ENCODE measurements at regions not wholly inside any gene's neighbourhood (a gene's known extent, or its start where the extent isn't known, plus 50 kb on each side); places are given as distances from the start of the nearest gene placed in this dataset.

DNA sequence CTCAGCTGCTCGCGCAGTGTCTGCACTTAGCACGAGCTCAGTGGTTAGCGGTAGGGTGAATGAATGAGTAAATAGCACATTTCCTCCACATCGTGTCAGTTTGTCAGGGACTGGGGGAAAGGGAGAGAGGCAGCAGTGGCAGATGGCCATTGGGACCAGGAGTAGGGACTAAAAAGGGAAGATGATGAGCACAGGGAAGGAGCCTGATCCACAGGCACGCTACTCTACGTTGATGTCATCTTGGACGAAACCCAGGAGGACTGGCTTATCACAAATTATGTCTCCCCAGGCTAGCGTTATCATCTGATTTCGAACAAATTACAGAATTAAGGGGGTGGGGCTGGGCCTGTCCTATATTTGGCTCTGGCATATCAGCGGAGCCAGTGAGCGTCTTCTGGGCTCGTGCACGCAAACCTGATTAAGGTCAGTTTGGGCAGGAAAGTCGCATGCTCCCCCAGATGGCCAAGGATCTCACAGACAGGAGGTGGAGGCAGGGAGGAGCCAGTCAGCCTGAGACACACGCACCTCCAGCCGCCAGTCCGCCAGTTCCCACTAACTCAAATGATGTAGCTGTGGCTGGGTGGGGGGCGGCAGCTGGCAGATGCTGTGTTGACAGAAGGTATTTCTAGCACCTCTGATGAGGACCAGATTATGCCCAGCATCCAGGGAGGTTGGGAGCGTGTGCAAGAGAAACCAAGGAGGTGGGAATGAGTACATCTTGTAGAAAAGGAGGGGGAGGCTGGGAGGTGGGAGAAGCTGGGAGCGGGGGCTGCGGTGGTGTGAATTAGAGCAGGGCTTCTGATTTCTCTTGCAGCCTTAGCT, 97.4 kb upstream of the PRDM11 start:
- H3K4me1 Mint-ChIP-seq = peaks cover 5% of the 10 kb centered on the region
- DNase-seq = no peak
- no peaks in the 10 kb centered on the region for H3K36me3 Mint-ChIP-seq
- no peak overlapping the region for H3K27ac Mint-ChIP-seq
- no peak overlapping the region for H3K4me3 Mint-ChIP-seq
- no peaks in the 10 kb centered on the region for H3K27me3 Mint-ChIP-seq
- H3K9me3 Mint-ChIP-seq = no peaks in the 10 kb centered on the region

GRCh38 chr11:45050111-45050510, 96.3 kb upstream of the PRDM11 start:
- Mint-ChIP-seq H3K4me3 (no peak overlapping the region), H3K4me1 (peaks cover 5% of the 10 kb centered on the region), H3K27ac (no peak overlapping the region), H3K9me3 (no peaks in the 10 kb centered on the region), H3K27me3 (no peaks in the 10 kb centered on the region), H3K36me3 (no peaks in the 10 kb centered on the region)
- no peak for DNase-seq

DNA sequence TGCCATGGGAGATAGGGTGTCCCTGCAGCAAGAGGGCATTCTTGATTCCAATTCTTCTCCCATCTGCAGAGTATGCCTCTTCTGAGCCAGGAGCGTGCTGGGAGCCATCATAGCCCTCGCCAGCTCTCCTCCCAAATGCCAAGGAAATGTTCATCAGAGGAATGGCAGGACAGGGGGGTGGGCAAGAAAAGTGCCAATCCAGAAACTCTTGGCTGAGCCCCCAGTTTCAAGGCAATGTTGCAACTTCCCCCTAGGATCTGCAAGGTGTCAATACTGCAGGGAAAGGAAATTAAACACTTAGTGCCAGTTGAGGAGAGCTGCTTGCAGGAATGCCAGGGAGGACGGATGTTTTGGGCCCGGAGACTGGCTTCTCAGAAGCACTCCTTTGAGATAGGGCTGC, 94.8 kb upstream of the PRDM11 start:
- no peaks in the 10 kb centered on the region for H3K9me3 Mint-ChIP-seq
- no peaks in the 10 kb centered on the region for H3K4me1 Mint-ChIP-seq
- DNase-seq = no peak
- H3K4me3 Mint-ChIP-seq = no peak overlapping the region
- H3K27me3 Mint-ChIP-seq = no peaks in the 10 kb centered on the region
- H3K36me3 Mint-ChIP-seq = no peaks in the 10 kb centered on the region
- no peak overlapping the region for H3K27ac Mint-ChIP-seq

DNA sequence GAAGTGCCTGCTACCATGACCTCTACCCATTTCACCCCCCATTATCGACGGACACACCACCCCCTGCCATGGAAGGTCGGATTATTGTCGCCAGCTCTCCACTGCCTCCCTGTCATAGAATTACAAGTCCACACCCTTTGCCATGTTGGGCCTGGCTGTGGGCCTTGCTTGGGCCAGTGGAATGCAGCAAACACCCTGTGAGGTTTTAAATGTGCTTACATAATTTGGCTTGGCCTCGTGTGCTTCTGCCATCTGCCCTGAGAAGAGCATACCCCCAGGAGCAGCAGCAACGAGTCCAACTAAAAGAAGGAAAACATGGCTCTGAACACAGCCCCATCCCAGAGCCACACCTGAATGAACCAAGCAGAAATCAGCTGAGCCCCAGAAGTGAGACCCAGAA, 94.1 kb upstream of the PRDM11 start:
- H3K27ac Mint-ChIP-seq = no peak overlapping the region
- no peaks in the 10 kb centered on the region for H3K4me1 Mint-ChIP-seq
- H3K9me3 Mint-ChIP-seq = no peaks in the 10 kb centered on the region
- DNase-seq = no peak
- no peaks in the 10 kb centered on the region for H3K36me3 Mint-ChIP-seq
- H3K27me3 Mint-ChIP-seq = no peaks in the 10 kb centered on the region
- no peak overlapping the region for H3K4me3 Mint-ChIP-seq

GRCh38 chr11:45053736-45054446, 92.5 kb upstream of the PRDM11 start:
- DNase-seq = no peak
- Mint-ChIP-seq H3K4me3 (no peak overlapping the region), H3K27me3 (no peaks in the 10 kb centered on the region)

DNA sequence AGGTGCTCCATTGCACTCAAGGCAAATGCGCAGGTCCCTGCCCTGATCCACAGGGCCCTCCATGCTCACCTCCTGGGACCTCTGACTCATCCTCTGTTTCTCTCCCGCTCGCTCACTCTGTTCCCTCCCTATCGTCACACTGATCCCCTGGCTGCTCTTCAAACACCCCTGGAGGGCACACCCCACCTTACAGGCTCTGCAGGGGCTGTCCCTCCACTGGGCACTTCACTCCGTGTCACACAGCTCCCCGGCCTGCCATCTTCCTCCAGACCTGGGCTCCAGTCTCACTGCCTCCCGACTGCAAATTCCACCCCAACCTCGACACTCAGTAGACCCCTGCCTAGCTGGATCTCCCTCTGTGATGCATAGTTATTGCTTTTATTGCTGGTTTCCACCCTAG, 91.5 kb upstream of the PRDM11 start:
- H3K27ac Mint-ChIP-seq = no peak overlapping the region
- H3K4me3 Mint-ChIP-seq = no peak overlapping the region
- H3K27me3 Mint-ChIP-seq = no peaks in the 10 kb centered on the region

More at GRCh38 chr11:45053736-45054446, 92.5 kb upstream of the PRDM11 start:
- Mint-ChIP-seq H3K9me3 (no peaks in the 10 kb centered on the region), H3K4me1 (no peaks in the 10 kb centered on the region), H3K27ac (no peak overlapping the region), H3K36me3 (no peaks in the 10 kb centered on the region)

GRCh38 chr11:45056529-45056928, 89.9 kb upstream of the PRDM11 start:
- H3K9me3 Mint-ChIP-seq = no peaks in the 10 kb centered on the region
- no peaks in the 10 kb centered on the region for H3K27me3 Mint-ChIP-seq
- no peaks in the 10 kb centered on the region for H3K36me3 Mint-ChIP-seq
- no peak overlapping the region for H3K27ac Mint-ChIP-seq
- H3K4me1 Mint-ChIP-seq = no peaks in the 10 kb centered on the region
- DNase-seq = no peak
- no peak overlapping the region for H3K4me3 Mint-ChIP-seq

More for the DNA sequence above, 91.5 kb upstream of the PRDM11 start:
- H3K9me3 Mint-ChIP-seq = no peaks in the 10 kb centered on the region
- no peaks in the 10 kb centered on the region for H3K36me3 Mint-ChIP-seq
- H3K4me1 Mint-ChIP-seq = no peaks in the 10 kb centered on the region
- no peak for DNase-seq

DNA sequence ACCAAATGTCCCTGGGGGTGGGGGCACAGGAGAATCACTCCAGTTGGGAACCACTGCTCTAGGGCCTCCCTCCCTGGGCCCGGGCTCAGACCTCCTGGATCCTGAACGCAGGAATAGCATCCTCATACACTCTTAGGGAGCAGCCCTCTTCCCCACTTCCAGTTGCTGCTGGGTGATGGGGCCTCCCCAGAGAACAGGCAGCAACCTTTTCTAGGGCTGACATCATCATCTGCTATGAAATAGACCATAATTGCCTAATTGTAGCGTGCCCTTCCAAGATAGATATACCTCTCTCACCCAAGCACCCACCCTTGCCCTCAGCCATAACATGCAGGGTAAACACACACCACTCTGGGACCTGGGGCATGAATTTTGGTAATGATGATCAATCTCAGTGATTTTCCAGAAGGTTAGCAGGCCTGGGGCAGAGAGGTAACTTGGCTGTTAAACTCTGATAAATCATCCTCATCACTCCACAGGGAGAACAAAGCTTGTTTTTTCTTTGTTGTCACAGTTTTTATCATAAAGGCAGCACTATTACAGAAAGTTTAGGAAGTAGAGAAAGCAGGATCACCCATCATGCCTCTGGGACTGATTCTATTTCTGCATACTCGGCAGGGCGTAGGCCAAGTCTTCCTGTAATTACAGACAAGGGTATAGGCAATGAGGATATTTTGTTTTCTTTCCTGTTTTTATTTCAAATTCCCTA, 88.3 kb upstream of the PRDM11 start:
- Mint-ChIP-seq H3K27me3 (no peaks in the 10 kb centered on the region), H3K36me3 (no peaks in the 10 kb centered on the region), H3K4me1 (no peaks in the 10 kb centered on the region), H3K4me3 (no peak overlapping the region), H3K9me3 (no peaks in the 10 kb centered on the region), H3K27ac (no peak overlapping the region)
- DNase-seq = no peak

- no peak overlapping the region for H3K27ac Mint-ChIP-seq
- H3K4me3 Mint-ChIP-seq = no peak overlapping the region
- no peaks in the 10 kb centered on the region for H3K36me3 Mint-ChIP-seq
- no peaks in the 10 kb centered on the region for H3K9me3 Mint-ChIP-seq
- H3K27me3 Mint-ChIP-seq = no peaks in the 10 kb centered on the region
- DNase-seq = no peak
- H3K4me1 Mint-ChIP-seq = no peaks in the 10 kb centered on the region
Observed at GRCh38 chr11:45058647-45058950, 87.8 kb upstream of the PRDM11 start.

DNA sequence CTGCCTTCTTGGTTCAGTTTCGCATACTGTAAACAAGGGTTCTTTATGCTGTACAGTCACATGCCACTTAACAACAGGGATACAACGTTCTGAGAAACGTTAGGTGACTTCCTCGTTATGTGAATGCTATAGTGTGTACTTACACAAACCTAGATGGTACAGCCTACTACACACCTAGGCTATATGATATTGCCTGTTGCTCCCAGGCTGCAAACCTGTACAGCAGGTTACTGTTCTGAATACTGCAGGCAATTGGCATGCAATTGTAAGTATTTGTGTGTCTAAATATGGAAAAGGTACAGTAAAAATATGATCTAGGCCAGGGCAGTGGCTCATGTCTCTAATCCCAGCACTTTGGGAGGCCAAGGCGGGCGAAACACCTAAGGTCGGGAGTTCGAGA, 85.7 kb upstream of the PRDM11 start:
- Mint-ChIP-seq H3K4me1 (no peaks in the 10 kb centered on the region), H3K27ac (no peak overlapping the region), H3K4me3 (no peak overlapping the region), H3K27me3 (no peaks in the 10 kb centered on the region), H3K9me3 (no peaks in the 10 kb centered on the region), H3K36me3 (no peaks in the 10 kb centered on the region)
- DNase-seq = no peak

GRCh38 chr11:45061641-45062040, 84.8 kb upstream of the PRDM11 start:
- no peaks in the 10 kb centered on the region for H3K9me3 Mint-ChIP-seq
- DNase-seq = no peak
- H3K27ac Mint-ChIP-seq = no peak overlapping the region
- H3K36me3 Mint-ChIP-seq = no peaks in the 10 kb centered on the region
- no peak overlapping the region for H3K4me3 Mint-ChIP-seq
- H3K27me3 Mint-ChIP-seq = no peaks in the 10 kb centered on the region
- H3K4me1 Mint-ChIP-seq = no peaks in the 10 kb centered on the region

DNA sequence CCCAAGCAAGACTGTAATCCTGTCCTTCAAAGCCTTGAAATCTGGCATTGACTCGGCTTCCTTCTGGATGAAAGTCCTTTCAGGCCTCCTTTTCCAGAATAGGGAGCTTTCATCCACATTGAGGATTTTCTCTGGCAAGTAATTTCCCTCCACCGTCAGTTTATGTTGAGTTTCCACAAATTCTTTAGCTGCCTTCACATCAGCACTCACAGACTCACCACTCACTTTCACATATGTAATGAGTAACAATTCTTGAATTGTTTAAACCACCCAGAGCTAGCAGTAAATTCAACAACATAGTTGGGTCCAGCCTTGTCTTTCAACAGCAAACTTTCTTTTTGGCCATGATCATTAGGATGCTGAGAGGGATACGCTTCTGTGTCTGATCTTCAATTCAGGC, 84.3 kb upstream of the PRDM11 start:
- Mint-ChIP-seq H3K9me3 (peaks cover 1% of the 10 kb centered on the region), H3K27me3 (no peaks in the 10 kb centered on the region), H3K4me1 (no peaks in the 10 kb centered on the region), H3K27ac (no peak overlapping the region), H3K4me3 (no peak overlapping the region), H3K36me3 (no peaks in the 10 kb centered on the region)
- DNase-seq = no peak

DNA sequence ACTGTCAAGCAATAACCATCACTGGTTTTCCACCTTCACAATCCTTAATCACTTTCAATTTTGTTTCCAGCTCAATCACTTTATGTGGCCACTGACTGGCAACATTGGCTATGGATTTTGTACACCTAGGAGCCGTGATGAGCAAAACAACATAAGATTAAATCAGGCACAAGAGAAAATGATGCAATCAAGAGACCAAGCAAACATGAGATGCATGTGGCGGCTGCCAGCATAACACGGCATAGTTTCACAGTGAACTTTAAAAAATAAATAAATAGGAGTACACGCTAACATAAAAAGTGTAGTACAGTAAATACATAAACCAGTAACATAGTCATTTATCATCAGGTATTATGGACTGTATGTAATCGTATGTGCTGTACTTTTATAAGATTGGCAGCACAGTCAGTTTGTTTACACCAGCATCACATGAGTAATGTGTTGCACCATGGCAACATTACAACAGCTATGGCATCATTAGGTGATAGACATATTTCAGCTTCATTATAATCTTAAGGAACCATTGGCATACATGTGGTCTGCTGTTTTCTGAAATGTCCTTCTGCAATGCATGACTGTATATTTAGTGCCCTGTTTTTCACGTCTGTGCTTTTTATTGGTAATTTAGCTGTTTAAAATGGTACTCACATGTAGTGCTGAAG, 83.3 kb upstream of the PRDM11 start:
- Mint-ChIP-seq H3K36me3 (no peaks in the 10 kb centered on the region), H3K27ac (no peak overlapping the region), H3K27me3 (no peaks in the 10 kb centered on the region), H3K9me3 (peaks cover 1% of the 10 kb centered on the region), H3K4me3 (no peak overlapping the region), H3K4me1 (no peaks in the 10 kb centered on the region)
- no peak for DNase-seq

- H3K27ac Mint-ChIP-seq = no peak overlapping the region
- H3K9me3 Mint-ChIP-seq = peaks cover 1% of the 10 kb centered on the region
- no peaks in the 10 kb centered on the region for H3K36me3 Mint-ChIP-seq
- H3K4me1 Mint-ChIP-seq = no peaks in the 10 kb centered on the region
- H3K27me3 Mint-ChIP-seq = no peaks in the 10 kb centered on the region
- H3K4me3 Mint-ChIP-seq = no peak overlapping the region
- no peak for DNase-seq
Observed at GRCh38 chr11:45063669-45064068, 82.8 kb upstream of the PRDM11 start.

DNA sequence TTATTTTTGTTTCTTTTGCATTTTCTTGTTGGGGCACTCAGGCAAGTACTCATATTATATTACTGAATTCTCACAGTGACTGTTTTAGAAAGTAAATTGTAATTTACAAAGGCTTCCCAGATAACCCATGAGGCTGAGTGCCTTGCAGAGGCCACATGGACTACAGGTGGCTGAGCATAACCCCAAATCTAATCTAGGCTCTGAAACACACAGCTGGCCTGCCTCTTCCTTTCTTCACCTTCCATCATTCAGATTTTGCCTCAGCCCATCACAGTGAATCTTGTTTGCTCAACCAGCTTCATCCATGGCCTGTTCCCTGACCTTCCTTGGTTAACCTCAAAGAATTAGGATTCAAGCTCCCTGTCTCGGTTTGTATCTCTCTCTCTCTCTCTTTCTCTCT, 78.5 kb upstream of the PRDM11 start:
- Mint-ChIP-seq H3K4me3 (no peak overlapping the region), H3K27me3 (no peaks in the 10 kb centered on the region)
- no peak for DNase-seq

More for the DNA sequence above, 78.5 kb upstream of the PRDM11 start:
- H3K9me3 Mint-ChIP-seq = peaks cover 1% of the 10 kb centered on the region
- H3K4me1 Mint-ChIP-seq = peaks cover 1% of the 10 kb centered on the region
- H3K27ac Mint-ChIP-seq = no peak overlapping the region
- no peaks in the 10 kb centered on the region for H3K36me3 Mint-ChIP-seq
